ENCODE measurements at regions not wholly inside any gene's neighbourhood (a gene's known extent, or its start where the extent isn't known, plus 50 kb on each side); places are given as distances from the start of the nearest gene placed in this dataset.
"Not testable (repeated sequence)": the region's sequence is repeated elsewhere in the genome, so short reads cannot be mapped to it uniquely, and the experiment has no call there.

DNA sequence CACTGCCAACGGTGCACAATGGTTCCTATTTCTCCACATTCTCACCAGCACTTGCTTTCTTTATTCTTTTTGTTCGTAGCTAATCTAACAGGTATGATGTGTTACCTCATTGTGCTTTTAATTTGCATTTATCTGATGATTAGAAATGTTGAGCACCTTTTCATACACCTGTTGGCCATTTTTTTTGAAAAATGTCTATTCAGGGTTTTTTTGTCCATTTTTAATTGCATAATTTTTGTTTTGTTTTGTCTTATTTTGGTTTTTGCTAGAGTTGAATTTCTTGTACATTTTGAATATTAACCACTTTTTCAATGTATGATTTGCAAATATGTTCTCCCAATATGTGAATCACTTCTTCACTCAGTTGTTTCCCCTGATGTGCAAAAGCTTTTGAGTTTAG, 150.6 kb downstream of the TENT5A start:
- Histone ChIP-seq H3K4me3 (ENCODE audit: low read depth, low read length, poor library complexity, severe bottlenecking) (no peak overlapping the region), H3K27ac (ENCODE audit: low read depth, low read length, poor library complexity, severe bottlenecking) (no peak overlapping the region), H3K36me3 (ENCODE audit: insufficient read depth, low read length, poor library complexity, severe bottlenecking) (no peaks in the 10 kb centered on the region), H3K27me3 (replicated peaks; ENCODE audit: insufficient read depth, low read depth, low read length, poor library complexity) (no peaks in the 10 kb centered on the region), H3K4me1 (ENCODE audit: insufficient read depth, low read length, poor library complexity, severe bottlenecking) (peaks cover 14% of the 10 kb centered on the region), H3K9me3 (ENCODE audit: low read depth, low read length, poor library complexity, severe bottlenecking) (no peaks in the 10 kb centered on the region)
- no peak for DNase-seq (ENCODE audit: low spot score)
- POLR2A ChIA-PET (ENCODE audit: low non-redundant PET): no interaction called here
- CTCF ChIA-PET: no interaction called here
- TF ChIP-seq, protein P1, sequence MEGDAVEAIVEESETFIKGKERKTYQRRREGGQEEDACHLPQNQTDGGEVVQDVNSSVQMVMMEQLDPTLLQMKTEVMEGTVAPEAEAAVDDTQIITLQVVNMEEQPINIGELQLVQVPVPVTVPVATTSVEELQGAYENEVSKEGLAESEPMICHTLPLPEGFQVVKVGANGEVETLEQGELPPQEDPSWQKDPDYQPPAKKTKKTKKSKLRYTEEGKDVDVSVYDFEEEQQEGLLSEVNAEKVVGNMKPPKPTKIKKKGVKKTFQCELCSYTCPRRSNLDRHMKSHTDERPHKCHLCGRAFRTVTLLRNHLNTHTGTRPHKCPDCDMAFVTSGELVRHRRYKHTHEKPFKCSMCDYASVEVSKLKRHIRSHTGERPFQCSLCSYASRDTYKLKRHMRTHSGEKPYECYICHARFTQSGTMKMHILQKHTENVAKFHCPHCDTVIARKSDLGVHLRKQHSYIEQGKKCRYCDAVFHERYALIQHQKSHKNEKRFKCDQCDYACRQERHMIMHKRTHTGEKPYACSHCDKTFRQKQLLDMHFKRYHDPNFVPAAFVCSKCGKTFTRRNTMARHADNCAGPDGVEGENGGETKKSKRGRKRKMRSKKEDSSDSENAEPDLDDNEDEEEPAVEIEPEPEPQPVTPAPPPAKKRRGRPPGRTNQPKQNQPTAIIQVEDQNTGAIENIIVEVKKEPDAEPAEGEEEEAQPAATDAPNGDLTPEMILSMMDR (conservative IDR thresholded peaks at IDR 0.05; ENCODE audit: low read depth, low read length): no peak
- no peak for TF ChIP-seq EZH2 (IDR thresholded peaks at IDR 0.05; ENCODE audit: borderline replicate concordance, low read depth, low read length, poor library complexity, severe bottlenecking)
- no TSS peak for BruUV-seq (replicated peaks)
- intact Hi-C loops (cut with micrococcal nuclease; ENCODE audit: unreplicated experiment): no loop called here

DNA sequence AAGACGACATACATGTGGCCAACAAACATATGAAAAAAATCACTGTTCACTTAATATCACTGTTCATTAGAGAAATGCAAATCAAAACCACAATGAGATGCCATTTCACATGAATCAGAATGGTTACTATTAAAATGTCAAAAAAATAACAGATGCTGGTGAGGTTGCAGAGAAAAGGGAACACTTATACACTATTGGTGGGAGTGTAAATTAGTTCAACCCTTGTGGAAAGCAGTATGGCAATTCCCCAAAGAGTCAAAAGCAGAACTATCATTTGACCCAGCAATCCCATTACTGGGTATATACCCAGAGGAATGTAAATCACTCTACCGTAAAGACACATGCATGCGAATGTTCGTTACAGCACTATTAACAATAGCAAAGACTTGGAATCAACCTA, 152.0 kb downstream of the TENT5A start:
- DNase-seq (ENCODE audit: low spot score); POLR2A ChIA-PET (ENCODE audit: low non-redundant PET); H3K9me3 ChIP-seq (ENCODE audit: low read depth, low read length, poor library complexity, severe bottlenecking); H3K27me3 ChIP-seq (replicated peaks; ENCODE audit: insufficient read depth, low read depth, low read length, poor library complexity); intact Hi-C loops (cut with micrococcal nuclease; ENCODE audit: unreplicated experiment); H3K36me3 ChIP-seq (ENCODE audit: insufficient read depth, low read length, poor library complexity, severe bottlenecking); H3K27ac ChIP-seq (ENCODE audit: low read depth, low read length, poor library complexity, severe bottlenecking); CTCF ChIA-PET; BruUV-seq (replicated peaks); H3K4me3 ChIP-seq (ENCODE audit: low read depth, low read length, poor library complexity, severe bottlenecking): not testable (repeated sequence)
- peaks cover 14% of the 10 kb centered on the region for H3K4me1 ChIP-seq (ENCODE audit: insufficient read depth, low read length, poor library complexity, severe bottlenecking)

DNA sequence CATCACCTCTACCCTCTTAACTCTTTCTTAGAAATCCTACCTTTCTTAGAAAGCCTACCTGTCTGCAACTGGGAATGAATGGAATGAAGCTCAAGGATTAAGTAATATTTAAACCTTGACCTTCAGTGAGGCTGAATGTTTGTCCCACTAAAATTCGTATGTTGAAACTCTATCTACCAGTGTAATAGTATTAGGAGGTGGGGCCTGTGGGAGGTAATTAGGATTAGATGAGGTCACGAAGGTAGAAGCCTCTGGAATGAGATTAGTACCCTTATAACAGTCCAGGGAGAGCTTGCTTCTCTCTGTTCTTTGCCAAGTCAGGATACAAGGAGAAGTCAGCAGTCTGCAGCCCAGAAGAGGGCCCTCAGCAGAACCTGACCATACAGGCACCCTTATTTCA, 158.0 kb downstream of the TENT5A start:
- Histone ChIP-seq H3K36me3 (ENCODE audit: insufficient read depth, low read length, poor library complexity, severe bottlenecking) (no peaks in the 10 kb centered on the region), H3K27me3 (replicated peaks; ENCODE audit: insufficient read depth, low read depth, low read length, poor library complexity) (no peaks in the 10 kb centered on the region), H3K4me1 (ENCODE audit: insufficient read depth, low read length, poor library complexity, severe bottlenecking) (peaks cover 14% of the 10 kb centered on the region), H3K9me3 (ENCODE audit: low read depth, low read length, poor library complexity, severe bottlenecking) (no peaks in the 10 kb centered on the region), H3K27ac (ENCODE audit: low read depth, low read length, poor library complexity, severe bottlenecking) (no peak overlapping the region), H3K4me3 (ENCODE audit: low read depth, low read length, poor library complexity, severe bottlenecking) (no peak overlapping the region)
- intact Hi-C loops (cut with micrococcal nuclease; ENCODE audit: unreplicated experiment): no loop called here
- TF ChIP-seq EZH2 (IDR thresholded peaks at IDR 0.05; ENCODE audit: borderline replicate concordance, low read depth, low read length, poor library complexity, severe bottlenecking): no peak
- TF ChIP-seq, protein P1 (conservative IDR thresholded peaks at IDR 0.05; ENCODE audit: low read depth, low read length): no peak
- POLR2A ChIA-PET (ENCODE audit: low non-redundant PET): no interaction called here
- no peak for DNase-seq (ENCODE audit: low spot score)
- CTCF ChIA-PET: no interaction called here
- BruUV-seq (replicated peaks): no TSS peak

DNA sequence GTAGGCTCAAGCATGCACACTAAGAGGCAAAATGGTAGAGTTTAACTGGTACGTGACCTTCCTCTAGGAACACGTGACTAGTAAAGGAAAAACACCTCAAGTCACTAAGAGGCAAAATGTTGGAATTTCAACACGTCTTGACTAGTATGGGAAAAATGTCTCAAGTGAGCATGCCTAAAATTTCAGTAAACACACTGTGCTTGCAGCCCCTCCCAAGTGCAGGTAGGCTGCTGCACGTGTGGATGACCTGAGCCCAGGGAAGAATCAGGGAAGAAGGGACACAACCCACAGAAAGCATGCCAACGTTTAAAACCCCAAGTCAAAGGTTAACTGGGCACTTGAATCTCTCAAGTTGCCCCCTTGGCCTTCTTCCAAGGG, 162.2 kb downstream of the TENT5A start:
- no peak for DNase-seq (ENCODE audit: low spot score)
- H3K4me3 ChIP-seq (ENCODE audit: low read depth, low read length, poor library complexity, severe bottlenecking): no peak overlapping the region
- intact Hi-C loops (cut with micrococcal nuclease; ENCODE audit: unreplicated experiment): no loop called here
- H3K9me3 ChIP-seq (ENCODE audit: low read depth, low read length, poor library complexity, severe bottlenecking): no peaks in the 10 kb centered on the region
- H3K36me3 ChIP-seq (ENCODE audit: insufficient read depth, low read length, poor library complexity, severe bottlenecking): no peaks in the 10 kb centered on the region
- ChIA-PET POLR2A (ENCODE audit: low non-redundant PET) (no interaction called here), CTCF (no interaction called here)
- no peaks in the 10 kb centered on the region for H3K4me1 ChIP-seq (ENCODE audit: insufficient read depth, low read length, poor library complexity, severe bottlenecking)
- H3K27me3 ChIP-seq (replicated peaks; ENCODE audit: insufficient read depth, low read depth, low read length, poor library complexity): no peaks in the 10 kb centered on the region
- no TSS peak for BruUV-seq (replicated peaks)
- H3K27ac ChIP-seq (ENCODE audit: low read depth, low read length, poor library complexity, severe bottlenecking): no peak overlapping the region
- TF ChIP-seq EZH2 (IDR thresholded peaks at IDR 0.05; ENCODE audit: borderline replicate concordance, low read depth, low read length, poor library complexity, severe bottlenecking): no peak
- TF ChIP-seq, protein P1 (conservative IDR thresholded peaks at IDR 0.05; ENCODE audit: low read depth, low read length): no peak
